ENCODE measurements at regions not wholly inside any gene's neighbourhood (a gene's known extent, or its start where the extent isn't known, plus 50 kb on each side); places are given as distances from the start of the nearest gene placed in this dataset.

DNA sequence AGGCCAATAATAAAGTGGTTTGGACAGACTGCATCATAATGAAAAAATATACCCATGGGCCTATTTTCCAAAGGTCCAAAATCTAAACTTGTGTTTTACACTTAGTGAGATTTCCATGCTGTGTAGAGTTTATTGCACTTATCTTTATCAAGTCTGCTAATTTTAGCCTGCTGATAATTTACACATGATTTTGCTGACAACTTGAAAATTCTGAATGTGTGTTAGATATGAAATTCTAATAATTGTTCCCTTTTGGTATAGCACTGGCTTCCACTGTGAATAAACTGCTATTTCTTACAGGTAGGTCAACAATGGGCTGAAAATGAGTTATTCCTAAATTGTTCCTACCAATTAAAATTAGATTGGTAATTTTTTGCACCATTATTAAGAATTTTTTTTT lies 589.1 kb upstream of the ANO3 start:
- Histone ChIP-seq H3K27me3 (ENCODE audit: control insufficient read depth, insufficient read depth, low read length) (no peaks in the 10 kb centered on the region), H3K9ac (ENCODE audit: low read depth, low read length) (no peak overlapping the region), H3K4me3 (ENCODE audit: low read depth, low read length) (no peak overlapping the region), H3K27ac (ENCODE audit: low read depth, low read length) (no peak overlapping the region), H3K4me1 (ENCODE audit: control insufficient read depth, insufficient read depth, low read length) (no peaks in the 10 kb centered on the region), H3K36me3 (ENCODE audit: control insufficient read depth, insufficient read depth, low read length) (no peaks in the 10 kb centered on the region), H3K9me3 (ENCODE audit: control insufficient read depth, insufficient read depth, low read length) (no peaks in the 10 kb centered on the region)

DNA sequence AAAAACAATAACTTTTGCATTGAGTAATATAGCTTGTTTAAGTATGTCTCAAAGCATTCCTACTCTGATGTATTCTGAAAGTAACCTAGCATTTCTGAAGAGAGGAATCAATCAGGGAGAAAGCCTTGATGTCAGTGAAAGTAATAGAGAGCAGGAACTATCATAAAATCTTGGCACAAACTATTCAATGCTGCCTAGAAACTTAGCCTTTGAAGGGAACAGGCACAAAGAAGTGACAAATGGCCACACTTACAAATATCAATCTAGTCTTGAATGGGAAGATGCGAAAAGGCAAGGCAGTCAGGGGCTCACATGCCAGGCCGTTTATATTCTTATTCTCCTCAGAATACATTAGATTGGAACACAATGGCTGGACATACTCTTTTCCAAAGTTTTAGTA lies 576.5 kb upstream of the ANO3 start:
- Histone ChIP-seq H3K36me3 (ENCODE audit: control insufficient read depth, insufficient read depth, low read length) (no peaks in the 10 kb centered on the region), H3K4me1 (ENCODE audit: control insufficient read depth, insufficient read depth, low read length) (no peaks in the 10 kb centered on the region), H3K27ac (ENCODE audit: low read depth, low read length) (no peak overlapping the region), H3K4me3 (ENCODE audit: low read depth, low read length) (no peak overlapping the region), H3K9me3 (ENCODE audit: control insufficient read depth, insufficient read depth, low read length) (peaks cover 12% of the 10 kb centered on the region; the same call in 1 of the 2 replicates), H3K27me3 (ENCODE audit: control insufficient read depth, insufficient read depth, low read length) (no peaks in the 10 kb centered on the region), H3K9ac (ENCODE audit: low read depth, low read length) (no peak overlapping the region)

DNA sequence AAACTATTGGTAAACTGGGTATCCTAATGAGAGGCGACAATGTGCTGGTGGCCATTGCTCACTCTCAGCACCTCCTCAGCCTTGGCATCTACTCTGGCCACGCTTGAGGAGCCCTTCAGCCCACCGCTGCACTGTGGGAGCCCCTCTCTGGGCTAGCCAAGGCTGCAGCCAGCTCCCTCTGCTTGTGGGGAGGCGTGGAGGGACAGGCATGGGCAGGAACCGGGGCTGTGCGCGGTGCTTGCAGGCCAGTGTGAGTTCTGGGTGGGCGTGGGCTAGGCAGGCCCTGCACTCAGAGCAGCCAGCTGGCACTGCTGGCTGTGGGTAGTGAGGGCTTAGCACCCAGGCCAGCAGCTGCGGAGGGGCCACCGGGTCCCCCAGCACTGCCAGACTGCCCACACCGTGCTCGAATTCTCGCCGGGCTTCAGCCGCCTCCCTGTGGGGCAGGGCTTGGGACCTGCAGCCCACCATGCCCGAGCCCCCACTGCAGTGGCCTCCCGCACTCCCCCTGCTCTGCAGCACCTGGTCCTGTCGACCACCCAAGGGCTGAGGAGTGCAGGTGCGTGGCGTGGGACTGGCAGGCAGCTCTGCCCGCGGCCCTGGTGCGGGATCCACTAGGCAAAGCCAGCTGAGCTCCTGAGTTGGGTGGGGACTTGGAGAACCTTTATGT lies 575.9 kb upstream of the ANO3 start:
- H3K9me3 ChIP-seq (ENCODE audit: control insufficient read depth, insufficient read depth, low read length) = peaks cover 12% of the 10 kb centered on the region; the same call in 1 of the 2 replicates
- H3K27ac ChIP-seq (ENCODE audit: low read depth, low read length) = no peak overlapping the region
- no peak overlapping the region for H3K9ac ChIP-seq (ENCODE audit: low read depth, low read length)
- H3K4me3 ChIP-seq (ENCODE audit: low read depth, low read length) = no peak overlapping the region
- H3K4me1 ChIP-seq (ENCODE audit: control insufficient read depth, insufficient read depth, low read length) = no peaks in the 10 kb centered on the region
- no peaks in the 10 kb centered on the region for H3K27me3 ChIP-seq (ENCODE audit: control insufficient read depth, insufficient read depth, low read length)
- no peaks in the 10 kb centered on the region for H3K36me3 ChIP-seq (ENCODE audit: control insufficient read depth, insufficient read depth, low read length)

DNA sequence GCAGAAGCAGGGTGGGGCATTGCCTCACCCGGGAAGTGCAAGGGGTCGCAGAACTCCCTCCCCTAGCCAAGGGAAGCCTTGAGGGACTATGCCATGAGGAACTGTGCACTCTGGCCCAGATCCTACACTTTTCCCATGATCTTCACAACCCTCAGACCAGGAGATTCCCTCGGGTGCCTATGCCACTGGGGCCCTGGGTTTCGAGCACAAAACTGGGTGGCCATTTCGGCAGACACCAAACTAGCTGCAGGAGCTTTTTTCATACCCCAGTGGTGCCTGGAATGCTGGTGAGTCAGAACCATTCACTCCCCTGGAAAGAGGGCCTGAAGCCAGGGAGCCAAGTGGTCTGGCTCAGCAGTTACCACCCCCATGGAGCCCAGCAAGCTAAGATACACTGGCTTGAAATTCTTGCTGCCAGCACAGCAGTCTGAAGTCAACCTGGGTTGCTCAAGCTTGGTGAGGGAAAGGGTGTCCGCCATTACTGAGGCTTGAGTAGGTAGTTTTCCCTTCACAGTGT lies 573.7 kb upstream of the ANO3 start:
- H3K36me3 ChIP-seq (ENCODE audit: control insufficient read depth, insufficient read depth, low read length) = no peaks in the 10 kb centered on the region
- H3K27me3 ChIP-seq (ENCODE audit: control insufficient read depth, insufficient read depth, low read length) = no peaks in the 10 kb centered on the region
- H3K27ac ChIP-seq (ENCODE audit: low read depth, low read length) = no peak overlapping the region
- no peak overlapping the region for H3K4me3 ChIP-seq (ENCODE audit: low read depth, low read length)
- H3K9ac ChIP-seq (ENCODE audit: low read depth, low read length) = no peak overlapping the region
- H3K9me3 ChIP-seq (ENCODE audit: control insufficient read depth, insufficient read depth, low read length) = peaks cover 12% of the 10 kb centered on the region; the same call in 1 of the 2 replicates
- no peaks in the 10 kb centered on the region for H3K4me1 ChIP-seq (ENCODE audit: control insufficient read depth, insufficient read depth, low read length)

DNA sequence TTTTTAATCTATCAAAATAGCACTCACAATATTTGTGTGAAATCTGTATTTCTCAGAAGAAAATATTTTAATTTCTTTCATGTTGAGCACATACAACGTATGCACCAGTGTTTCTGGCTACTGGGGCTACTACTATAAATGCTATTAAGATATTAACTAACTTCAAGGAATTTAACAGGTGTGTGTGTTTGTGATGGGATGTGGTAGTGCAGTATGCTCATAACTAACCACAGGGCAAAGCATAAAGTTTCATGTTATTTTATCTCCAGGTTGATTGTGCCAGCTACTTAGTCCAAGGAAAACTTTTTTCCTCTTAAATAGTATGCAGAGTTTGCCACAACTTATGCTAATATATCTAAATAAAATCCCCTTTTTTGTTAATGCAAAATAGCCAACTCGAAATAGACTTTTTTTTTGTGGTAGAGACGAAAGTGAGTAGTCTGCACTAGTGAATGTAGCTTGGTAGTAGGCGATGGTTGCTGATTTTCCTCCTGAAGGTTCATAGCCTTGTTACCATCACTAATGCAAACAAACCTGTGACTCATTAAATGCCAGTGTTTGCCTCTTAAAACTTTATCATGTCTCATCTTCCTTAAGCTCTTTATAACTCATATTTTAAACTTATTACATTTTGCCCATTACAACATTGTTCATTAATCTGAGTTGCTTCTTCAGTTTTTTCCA lies 565.5 kb upstream of the ANO3 start:
- no peak overlapping the region for H3K9ac ChIP-seq (ENCODE audit: low read depth, low read length)
- H3K4me1 ChIP-seq (ENCODE audit: control insufficient read depth, insufficient read depth, low read length) = peaks cover 14% of the 10 kb centered on the region
- H3K27me3 ChIP-seq (ENCODE audit: control insufficient read depth, insufficient read depth, low read length) = no peaks in the 10 kb centered on the region
- no peak overlapping the region for H3K4me3 ChIP-seq (ENCODE audit: low read depth, low read length)
- H3K9me3 ChIP-seq (ENCODE audit: control insufficient read depth, insufficient read depth, low read length) = no peaks in the 10 kb centered on the region
- H3K36me3 ChIP-seq (ENCODE audit: control insufficient read depth, insufficient read depth, low read length) = no peaks in the 10 kb centered on the region
- no peak overlapping the region for H3K27ac ChIP-seq (ENCODE audit: low read depth, low read length)

DNA sequence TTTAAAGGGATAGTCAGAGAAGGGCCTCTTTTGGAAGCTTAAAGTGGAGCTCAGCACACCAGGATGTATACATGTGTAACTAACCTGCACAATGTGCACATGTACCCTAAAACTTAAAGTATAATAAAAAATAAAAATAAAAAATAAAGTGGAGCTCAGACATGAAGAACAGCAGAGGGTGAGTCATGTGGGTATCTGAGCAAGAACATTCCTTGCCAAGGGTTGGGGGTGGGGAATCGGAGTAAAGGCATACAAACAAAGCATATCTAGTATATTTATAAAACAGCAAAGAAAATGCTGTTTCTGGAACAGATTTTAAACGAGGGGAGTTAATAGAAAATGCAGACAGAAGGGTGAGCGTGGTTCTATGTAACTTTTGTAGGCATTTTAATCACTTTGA lies 562.6 kb upstream of the ANO3 start:
- H3K9me3 ChIP-seq (ENCODE audit: control insufficient read depth, insufficient read depth, low read length) = no peaks in the 10 kb centered on the region
- H3K27ac ChIP-seq (ENCODE audit: low read depth, low read length) = no peak overlapping the region
- H3K4me3 ChIP-seq (ENCODE audit: low read depth, low read length) = no peak overlapping the region
- H3K9ac ChIP-seq (ENCODE audit: low read depth, low read length) = no peak overlapping the region
- H3K36me3 ChIP-seq (ENCODE audit: control insufficient read depth, insufficient read depth, low read length) = no peaks in the 10 kb centered on the region
- H3K27me3 ChIP-seq (ENCODE audit: control insufficient read depth, insufficient read depth, low read length) = no peaks in the 10 kb centered on the region
- peaks cover 14% of the 10 kb centered on the region for H3K4me1 ChIP-seq (ENCODE audit: control insufficient read depth, insufficient read depth, low read length)

DNA sequence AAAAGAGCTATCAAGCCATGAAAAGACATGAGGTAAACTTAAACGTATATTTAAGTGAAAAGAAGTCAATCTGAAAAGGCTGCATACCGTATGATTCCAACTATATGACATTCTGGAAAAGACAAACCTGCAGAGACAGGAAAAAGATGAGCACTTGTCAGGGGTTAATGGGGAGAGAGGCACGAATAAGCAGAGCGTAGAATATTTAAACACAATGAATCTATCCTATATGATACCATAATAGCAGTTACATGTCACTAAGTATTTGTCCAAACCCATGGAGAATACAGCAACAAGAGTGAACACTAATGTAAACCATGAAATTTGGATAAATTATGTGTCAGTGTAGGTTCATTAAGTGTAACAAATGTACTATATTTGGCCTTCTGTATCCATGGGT lies 560.3 kb upstream of the ANO3 start:
- H3K4me3 ChIP-seq (ENCODE audit: low read depth, low read length) = no peak overlapping the region
- H3K27me3 ChIP-seq (ENCODE audit: control insufficient read depth, insufficient read depth, low read length) = no peaks in the 10 kb centered on the region

DNA sequence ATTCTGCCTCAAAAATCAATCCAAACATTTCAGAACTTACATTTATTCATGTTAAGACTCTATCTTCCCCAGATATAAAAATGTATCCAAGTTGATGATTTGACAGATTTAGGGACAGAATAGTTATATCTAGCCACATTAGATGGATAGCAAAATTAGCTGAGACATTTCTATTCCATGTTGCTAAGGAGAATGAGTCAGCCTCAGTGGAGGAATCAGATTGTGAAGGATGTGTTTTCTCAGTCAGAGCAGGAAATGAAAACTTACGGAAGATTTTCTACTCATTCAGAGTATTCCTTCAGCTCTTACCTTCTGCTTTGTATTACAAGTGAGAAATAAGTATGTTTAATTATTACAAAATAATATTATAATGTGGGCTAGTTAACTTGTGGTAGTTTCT lies 556.3 kb upstream of the ANO3 start:
- no peaks in the 10 kb centered on the region for H3K36me3 ChIP-seq (ENCODE audit: control insufficient read depth, insufficient read depth, low read length)
- H3K27me3 ChIP-seq (ENCODE audit: control insufficient read depth, insufficient read depth, low read length) = no peaks in the 10 kb centered on the region
- H3K9ac ChIP-seq (ENCODE audit: low read depth, low read length) = no peak overlapping the region
- no peak overlapping the region for H3K27ac ChIP-seq (ENCODE audit: low read depth, low read length)
- H3K9me3 ChIP-seq (ENCODE audit: control insufficient read depth, insufficient read depth, low read length) = no peaks in the 10 kb centered on the region
- no peaks in the 10 kb centered on the region for H3K4me1 ChIP-seq (ENCODE audit: control insufficient read depth, insufficient read depth, low read length)
- H3K4me3 ChIP-seq (ENCODE audit: low read depth, low read length) = no peak overlapping the region

More for the DNA sequence above, 560.3 kb upstream of the ANO3 start:
- Histone ChIP-seq H3K9ac (ENCODE audit: low read depth, low read length) (no peak overlapping the region), H3K4me1 (ENCODE audit: control insufficient read depth, insufficient read depth, low read length) (peaks cover 14% of the 10 kb centered on the region), H3K9me3 (ENCODE audit: control insufficient read depth, insufficient read depth, low read length) (no peaks in the 10 kb centered on the region), H3K27ac (ENCODE audit: low read depth, low read length) (no peak overlapping the region), H3K36me3 (ENCODE audit: control insufficient read depth, insufficient read depth, low read length) (no peaks in the 10 kb centered on the region)

DNA sequence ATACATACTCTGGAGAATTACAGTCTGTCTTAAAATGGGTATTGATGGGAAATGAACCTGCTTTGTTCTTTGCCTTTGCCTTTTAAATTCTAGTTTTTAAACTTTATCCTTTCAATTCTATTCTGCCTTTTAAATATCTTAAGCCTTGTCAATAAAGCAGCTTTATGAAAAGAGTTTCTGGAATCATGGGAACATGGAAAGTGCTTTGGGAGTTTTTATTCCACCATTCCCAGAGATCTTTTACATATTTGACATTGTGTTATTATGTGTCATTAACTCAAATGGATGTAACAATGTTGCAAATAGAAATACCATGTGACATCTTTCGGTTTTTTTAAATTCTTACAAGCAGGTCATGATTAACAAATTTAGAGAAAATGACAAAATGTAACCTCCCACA lies 555.7 kb upstream of the ANO3 start:
- no peak overlapping the region for H3K27ac ChIP-seq (ENCODE audit: low read depth, low read length)
- H3K4me3 ChIP-seq (ENCODE audit: low read depth, low read length) = no peak overlapping the region
- no peaks in the 10 kb centered on the region for H3K27me3 ChIP-seq (ENCODE audit: control insufficient read depth, insufficient read depth, low read length)

DNA sequence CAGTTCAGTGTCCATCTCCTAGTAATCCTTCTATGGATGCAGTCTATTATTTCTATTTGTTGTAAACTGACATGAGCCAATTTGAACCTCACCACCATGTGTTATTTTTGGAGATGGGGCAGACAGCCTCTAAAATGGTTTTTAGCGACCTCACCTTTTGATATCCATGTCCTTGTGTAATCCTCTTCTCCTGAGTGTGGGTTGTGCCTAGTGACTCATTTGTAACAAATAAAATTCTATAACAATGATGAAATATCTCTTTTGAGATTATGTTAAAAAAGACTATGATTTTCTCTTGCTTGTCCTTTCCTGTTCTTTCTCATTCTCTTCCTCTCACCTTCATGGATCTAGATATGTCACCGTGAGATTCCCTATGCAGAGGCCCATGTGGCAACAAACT lies 554.6 kb upstream of the ANO3 start:
- H3K36me3 ChIP-seq (ENCODE audit: control insufficient read depth, insufficient read depth, low read length) = no peaks in the 10 kb centered on the region
- no peak overlapping the region for H3K27ac ChIP-seq (ENCODE audit: low read depth, low read length)
- H3K4me3 ChIP-seq (ENCODE audit: low read depth, low read length) = no peak overlapping the region
- H3K9ac ChIP-seq (ENCODE audit: low read depth, low read length) = no peak overlapping the region
- no peaks in the 10 kb centered on the region for H3K9me3 ChIP-seq (ENCODE audit: control insufficient read depth, insufficient read depth, low read length)
- H3K27me3 ChIP-seq (ENCODE audit: control insufficient read depth, insufficient read depth, low read length) = no peaks in the 10 kb centered on the region
- H3K4me1 ChIP-seq (ENCODE audit: control insufficient read depth, insufficient read depth, low read length) = no peaks in the 10 kb centered on the region

More for the DNA sequence above, 555.7 kb upstream of the ANO3 start:
- Histone ChIP-seq H3K9ac (ENCODE audit: low read depth, low read length) (no peak overlapping the region), H3K9me3 (ENCODE audit: control insufficient read depth, insufficient read depth, low read length) (no peaks in the 10 kb centered on the region), H3K36me3 (ENCODE audit: control insufficient read depth, insufficient read depth, low read length) (no peaks in the 10 kb centered on the region), H3K4me1 (ENCODE audit: control insufficient read depth, insufficient read depth, low read length) (no peaks in the 10 kb centered on the region)

DNA sequence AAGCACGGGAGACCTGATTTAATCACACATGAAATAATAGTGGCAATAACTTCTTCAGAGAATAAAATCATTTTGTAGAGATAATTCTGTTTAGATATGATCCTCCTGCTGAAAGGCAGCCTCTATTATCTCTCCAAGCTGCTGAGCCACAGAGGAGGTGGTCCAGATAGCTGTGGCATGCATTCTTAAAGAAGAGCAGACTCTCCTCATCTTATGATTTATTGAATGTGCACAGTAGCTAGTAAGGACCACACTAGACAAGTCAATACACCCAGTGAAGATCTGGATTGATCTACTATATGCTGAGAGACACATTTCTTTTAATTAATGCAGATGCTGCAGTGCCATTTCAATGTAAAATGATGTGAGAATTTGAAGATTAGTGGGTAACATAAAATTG lies 552.9 kb upstream of the ANO3 start:
- no peaks in the 10 kb centered on the region for H3K9me3 ChIP-seq (ENCODE audit: control insufficient read depth, insufficient read depth, low read length)
- H3K4me1 ChIP-seq (ENCODE audit: control insufficient read depth, insufficient read depth, low read length) = no peaks in the 10 kb centered on the region
- H3K9ac ChIP-seq (ENCODE audit: low read depth, low read length) = no peak overlapping the region
- no peaks in the 10 kb centered on the region for H3K36me3 ChIP-seq (ENCODE audit: control insufficient read depth, insufficient read depth, low read length)
- no peak overlapping the region for H3K4me3 ChIP-seq (ENCODE audit: low read depth, low read length)
- H3K27ac ChIP-seq (ENCODE audit: low read depth, low read length) = no peak overlapping the region
- no peaks in the 10 kb centered on the region for H3K27me3 ChIP-seq (ENCODE audit: control insufficient read depth, insufficient read depth, low read length)
